Thymus (tissue), 11 donors: ENCODE measurements at regions not wholly inside any gene's neighbourhood (a gene's known extent, or its start where the extent isn't known, plus 50 kb on each side); places are given as distances from the start of the nearest gene placed in this dataset.

Experiments used
- DNase-seq, 9 donors: peaks; one replicate each; pipeline ENCODE4 v3.0.0-alpha.2; 2013; ENCODE audit warnings: low spot score in 9 of 9, low read depth in 6 of 9, missing footprints in 1 of 9
- H3K27ac ChIP-seq, 2 donors: one replicate each; pipeline ENCODE4 v1.5.1; 2013; ENCODE audit warnings: control low read depth in 1 of 2, low read depth in 1 of 2, low read length in 1 of 2, mild to moderate bottlenecking in 1 of 2, moderate library complexity in 1 of 2
- H3K27me3 ChIP-seq, 2 donors: one replicate each; pipeline ENCODE4 v1.5.1; 2013; ENCODE audit warnings: low read length in 1 of 2; ENCODE audit not compliant: control insufficient read depth in 2 of 2, insufficient read depth in 1 of 2
- H3K36me3 ChIP-seq, 2 donors: one replicate each; pipeline ENCODE4 v1.5.1; 2013; ENCODE audit warnings: low read length in 1 of 2, mild to moderate bottlenecking in 1 of 2, moderate library complexity in 1 of 2; ENCODE audit not compliant: control insufficient read depth in 2 of 2, insufficient read depth in 2 of 2
- H3K4me1 ChIP-seq, 2 donors: one replicate each; pipeline ENCODE4 v1.5.1; 2013; ENCODE audit warnings: low read length in 2 of 2; ENCODE audit not compliant: control insufficient read depth in 2 of 2, insufficient read depth in 2 of 2
- H3K4me3 ChIP-seq, 2 donors: one replicate each; pipeline ENCODE4 v1.5.1; 2013; ENCODE audit warnings: low read length in 2 of 2, control low read depth in 1 of 2, mild to moderate bottlenecking in 1 of 2
- H3K9me3 ChIP-seq, 2 donors: one replicate each; pipeline ENCODE4 v1.5.1; 2013; ENCODE audit warnings: low read length in 1 of 2, mild to moderate bottlenecking in 1 of 2; ENCODE audit not compliant: control insufficient read depth in 2 of 2, insufficient read depth in 1 of 2
- WGBS: extraction: QIAGEN DNeasy Blood & Tissue Kit; methylation state at CpG from one replicate; pipeline ENCODE4 v1.1.7; 2013; 5-methylcytosine and 5-hydroxymethylcytosine counted together
- donor health status: healthy.

- Histone ChIP-seq H3K27me3 (no peaks in the 10 kb centered on the region), H3K9me3 (peaks cover 0 to 8% of the 10 kb centered on the region in 2 donors), H3K4me3 (no peak overlapping the region), H3K36me3 (no peaks in the 10 kb centered on the region), H3K27ac (no peak overlapping the region), H3K4me1 (no peaks in the 10 kb centered on the region)
- 84% methylated on average over 6 of the region's 6 CpGs for WGBS
- DNase-seq: no peak
Measured at GRCh38 chr6:164690702-164691500, 618.5 kb downstream of the C6orf118 start.

DNA sequence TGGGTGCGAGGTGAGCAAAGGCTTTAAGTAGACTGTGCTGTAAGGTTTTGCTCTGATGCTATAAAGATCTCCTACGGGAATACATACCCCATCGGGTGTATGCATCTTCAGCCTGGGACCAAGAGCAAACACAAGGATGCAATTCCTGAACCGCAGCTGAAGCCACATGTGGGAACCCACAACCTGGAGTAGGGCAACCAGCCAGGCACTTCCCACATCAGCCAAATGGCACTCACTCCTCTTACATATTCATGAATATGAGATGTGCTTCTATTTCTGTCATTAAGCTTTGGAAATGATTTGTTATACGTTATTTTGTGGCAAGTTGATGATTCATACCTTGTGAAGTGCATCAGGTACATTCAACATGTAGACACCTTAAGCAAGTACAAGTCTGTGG lies 619.2 kb downstream of the C6orf118 start:
- Histone ChIP-seq H3K27me3 (no peaks in the 10 kb centered on the region), H3K27ac (no peak overlapping the region), H3K4me3 (no peak overlapping the region), H3K4me1 (no peaks in the 10 kb centered on the region), H3K36me3 (no peaks in the 10 kb centered on the region), H3K9me3 (peaks cover 0 to 8% of the 10 kb centered on the region in 2 donors)
- no peak for DNase-seq
- WGBS: 89% methylated on average over 5 of the region's 5 CpGs

DNA sequence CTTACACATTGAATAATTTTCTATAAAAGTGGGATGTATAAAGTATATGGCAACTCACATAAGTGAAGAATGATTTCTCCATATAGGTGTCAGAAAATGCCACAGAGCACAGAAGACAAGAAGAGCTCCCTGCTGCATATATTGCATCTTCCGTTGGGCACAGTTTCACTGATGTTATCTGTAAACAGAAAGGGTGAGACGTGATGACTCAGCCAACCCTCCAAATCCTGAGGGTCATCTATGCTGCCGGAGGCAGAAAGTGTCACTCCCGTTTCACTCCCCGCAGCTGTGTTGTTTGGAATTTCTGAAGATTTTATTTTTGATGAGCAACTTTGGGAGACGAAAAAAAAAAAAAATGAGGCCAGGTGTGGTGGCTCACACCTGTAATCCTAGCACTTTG lies 644.1 kb downstream of the C6orf118 start:
- H3K4me1 ChIP-seq: no peaks in the 10 kb centered on the region
- no peak overlapping the region for H3K4me3 ChIP-seq
- H3K9me3 ChIP-seq: peaks cover 0 to 4% of the 10 kb centered on the region in 2 donors
- DNase-seq: no peak
- WGBS: 93% methylated on average over 6 of the region's 6 CpGs
- H3K27ac ChIP-seq: no peak overlapping the region
- no peaks in the 10 kb centered on the region for H3K27me3 ChIP-seq
- H3K36me3 ChIP-seq: no peaks in the 10 kb centered on the region

GRCh38 chr6:164663634-164664033 lies 645.8 kb downstream of the C6orf118 start:
- 91% methylated on average over 5 of the region's 5 CpGs for WGBS
- Histone ChIP-seq H3K27ac (no peak overlapping the region), H3K9me3 (no peaks in the 10 kb centered on the region), H3K36me3 (no peaks in the 10 kb centered on the region), H3K4me1 (no peaks in the 10 kb centered on the region), H3K27me3 (no peaks in the 10 kb centered on the region), H3K4me3 (no peak overlapping the region)
- DNase-seq: no peak

GRCh38 chr6:164661716-164662115 lies 647.7 kb downstream of the C6orf118 start:
- H3K36me3 ChIP-seq: no peaks in the 10 kb centered on the region
- 86% methylated on average over 3 of the region's 3 CpGs for WGBS
- no peaks in the 10 kb centered on the region for H3K4me1 ChIP-seq
- H3K4me3 ChIP-seq: no peak overlapping the region
- no peak for DNase-seq
- H3K27me3 ChIP-seq: no peaks in the 10 kb centered on the region
- no peaks in the 10 kb centered on the region for H3K9me3 ChIP-seq
- H3K27ac ChIP-seq: no peak overlapping the region

- DNase-seq: no peak
- 88% methylated on average over 1 of the region's 1 CpG for WGBS
Measured at GRCh38 chr6:164660781-164661180, 648.6 kb downstream of the C6orf118 start.

DNA sequence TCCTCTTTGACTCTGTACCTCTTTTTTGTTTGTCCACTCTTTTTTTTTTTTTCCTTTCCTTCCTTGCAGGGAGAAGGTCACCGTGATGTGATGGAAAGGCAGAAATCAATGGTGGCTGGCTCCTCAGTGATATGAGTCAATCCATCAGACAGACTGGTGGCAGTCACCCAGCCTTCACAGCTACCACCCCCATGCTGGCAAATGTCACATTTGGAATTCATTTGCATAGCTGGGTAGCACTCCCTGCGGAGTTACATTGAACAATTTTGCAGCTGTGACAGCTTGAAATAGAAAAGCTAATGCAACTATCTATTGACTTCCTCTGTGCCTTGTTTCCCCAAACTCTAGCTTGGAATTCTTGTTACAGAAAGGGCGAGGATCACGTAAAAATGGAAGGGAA lies 668.4 kb downstream of the C6orf118 start:
- Histone ChIP-seq H3K36me3 (no peaks in the 10 kb centered on the region), H3K27ac (no peak overlapping the region), H3K4me3 (no peak overlapping the region), H3K27me3 (no peaks in the 10 kb centered on the region), H3K4me1 (no peaks in the 10 kb centered on the region), H3K9me3 (no peaks in the 10 kb centered on the region)
- 74% methylated on average over 4 of the region's 4 CpGs for WGBS
- no peak for DNase-seq

More at GRCh38 chr6:164660781-164661180, 648.6 kb downstream of the C6orf118 start:
- Histone ChIP-seq H3K36me3 (no peaks in the 10 kb centered on the region), H3K27me3 (no peaks in the 10 kb centered on the region), H3K4me1 (no peaks in the 10 kb centered on the region), H3K9me3 (no peaks in the 10 kb centered on the region), H3K4me3 (no peak overlapping the region), H3K27ac (no peak overlapping the region)

DNA sequence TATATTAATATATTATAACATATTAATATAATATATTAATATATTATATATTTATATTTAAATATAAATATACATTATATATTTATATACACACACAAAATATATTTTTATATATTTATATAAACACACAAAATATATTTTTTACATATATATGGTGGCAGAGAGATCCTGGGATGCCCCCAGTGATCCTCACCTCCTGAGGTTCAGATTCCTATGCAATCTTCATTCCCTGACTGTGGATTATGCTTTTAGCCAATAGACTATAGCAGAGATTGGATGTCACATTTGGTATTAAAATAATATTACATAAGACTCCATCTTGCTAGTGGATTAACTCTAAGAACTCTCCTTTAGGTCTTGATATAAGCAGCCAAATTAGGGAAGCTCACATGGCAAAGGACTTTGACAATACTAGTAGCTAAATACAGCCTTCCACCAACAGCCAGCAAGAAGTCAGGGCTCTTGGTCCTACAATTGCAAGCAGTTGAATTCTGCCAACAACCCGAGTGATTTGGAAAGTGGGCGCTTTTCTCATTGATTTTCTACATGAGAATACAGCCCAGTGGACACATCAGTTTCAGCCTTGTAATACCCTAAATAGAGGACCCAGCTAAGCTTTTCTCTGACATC lies 681.0 kb downstream of the C6orf118 start:
- peak in 4 of 9 donors; percentile 4 to 26 (median 7) for DNase-seq
- H3K36me3 ChIP-seq: no peaks in the 10 kb centered on the region
- 95% methylated on average over 2 of the region's 2 CpGs for WGBS
- no peak overlapping the region for H3K4me3 ChIP-seq
- peaks cover 0 to 3% of the 10 kb centered on the region in 2 donors for H3K9me3 ChIP-seq
- H3K27ac ChIP-seq: no peak overlapping the region
- no peaks in the 10 kb centered on the region for H3K27me3 ChIP-seq
- no peaks in the 10 kb centered on the region for H3K4me1 ChIP-seq

DNA sequence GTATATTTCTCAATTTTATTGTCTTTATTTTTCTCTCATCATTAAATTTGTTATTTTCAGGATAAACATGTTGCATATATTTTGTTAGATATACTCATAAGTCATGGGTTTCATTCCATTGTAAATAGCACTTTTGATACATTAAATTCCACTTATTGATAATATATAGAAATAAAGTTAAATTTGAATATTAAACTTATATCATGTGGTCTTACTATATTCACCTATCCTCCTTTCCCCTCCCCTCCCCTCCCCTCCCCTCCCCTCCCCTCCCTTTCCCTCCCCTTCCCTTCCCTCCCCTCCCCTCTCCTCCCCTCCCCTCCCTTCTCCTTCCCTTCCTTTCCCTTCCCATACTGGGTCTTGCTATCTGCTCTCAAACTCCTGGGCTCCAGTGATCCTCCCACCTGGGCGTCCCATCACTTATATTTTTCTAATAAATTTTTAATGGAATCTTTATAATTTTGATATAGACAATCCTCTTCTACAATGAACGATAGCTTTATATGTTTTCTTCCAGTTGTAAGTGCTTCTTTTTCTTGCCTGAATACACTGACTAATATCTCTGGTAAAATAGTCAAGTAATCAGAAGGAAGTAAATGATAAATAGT lies 692.4 kb downstream of the C6orf118 start:
- no peak overlapping the region for H3K27ac ChIP-seq

More for the DNA sequence above, 692.4 kb downstream of the C6orf118 start:
- Histone ChIP-seq H3K4me1 (no peaks in the 10 kb centered on the region), H3K4me3 (no peak overlapping the region), H3K36me3 (no peaks in the 10 kb centered on the region), H3K9me3 (no peaks in the 10 kb centered on the region), H3K27me3 (no peaks in the 10 kb centered on the region)
- WGBS: 94% methylated on average over 2 of the region's 2 CpGs
- no peak for DNase-seq
